Right lung (tissue), 2 donors: ENCODE measurements at regions not wholly inside any gene's neighbourhood (a gene's known extent, or its start where the extent isn't known, plus 50 kb on each side); places are given as distances from the start of the nearest gene placed in this dataset.
"Not testable (repeated sequence)": the region's sequence is repeated elsewhere in the genome, so short reads cannot be mapped to it uniquely, and the experiment has no call there.

Source experiments
- DNase-seq, 2 donors: peaks; one replicate each; pipeline ENCODE4 v3.0.0-alpha.2; 2013

DNA sequence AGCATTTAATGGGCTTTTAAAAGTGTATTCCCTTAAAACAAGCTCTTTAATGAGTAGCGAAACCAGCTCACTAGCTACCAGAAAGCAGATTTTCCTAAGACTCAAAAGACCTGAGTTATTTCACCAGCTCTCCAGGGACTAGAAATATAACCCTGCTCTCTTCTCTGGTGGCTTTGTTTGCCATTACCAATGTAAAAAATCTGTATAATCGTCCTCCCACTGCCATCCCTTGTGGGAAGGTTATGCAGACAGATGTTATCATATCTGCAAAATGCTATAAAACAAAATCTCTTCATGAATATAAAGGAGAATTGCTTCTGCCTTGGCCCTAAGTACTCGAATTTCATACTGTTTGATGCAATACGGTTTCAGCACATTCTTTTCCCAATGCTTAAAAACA, 335.2 kb downstream of the NUP35 start:
- no peak for DNase-seq

GRCh38 chr2:183463821-183464220, 339.6 kb downstream of the NUP35 start:
- DNase-seq: no peak

DNA sequence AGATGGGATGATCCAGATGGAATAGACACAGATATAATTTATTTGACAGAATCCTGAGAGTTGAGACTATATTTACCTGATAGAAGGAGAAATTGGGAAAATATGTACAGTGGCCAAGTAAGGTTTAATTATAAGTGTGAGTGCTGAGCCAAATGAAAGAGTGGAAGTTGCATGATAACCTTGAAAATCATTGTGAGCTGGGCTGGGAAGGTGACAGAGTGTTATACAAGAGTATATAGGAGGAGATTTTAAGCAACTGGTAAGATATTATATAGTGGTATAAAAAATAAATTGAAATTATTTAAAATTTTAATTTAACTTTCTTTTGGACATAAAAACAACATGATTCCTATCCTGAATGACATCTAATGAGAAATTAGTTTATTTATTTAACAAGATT, 340.8 kb downstream of the NUP35 start:
- DNase-seq: no peak

GRCh38 chr2:183474912-183475695, 350.9 kb downstream of the NUP35 start:
- no peak for DNase-seq

DNA sequence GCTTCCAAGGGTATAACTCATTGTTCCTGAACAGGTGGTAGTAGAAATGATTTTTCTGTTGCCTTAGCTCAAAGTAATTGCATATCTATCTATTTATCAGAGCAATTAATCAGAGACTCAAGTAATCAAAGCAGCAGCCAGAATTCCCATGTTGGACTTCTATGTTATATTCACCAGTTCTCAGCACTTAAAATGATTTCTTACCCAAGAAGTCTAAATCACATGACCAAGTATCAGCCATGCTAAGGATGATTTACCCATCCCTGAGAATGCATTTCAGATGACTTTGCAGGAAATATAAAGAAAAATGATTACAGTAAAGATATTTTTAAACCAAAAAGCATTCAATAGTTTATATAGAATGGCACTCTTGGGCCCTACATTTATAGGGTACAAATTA, 352.2 kb downstream of the NUP35 start:
- no peak for DNase-seq

GRCh38 chr2:183477296-183477695, 353.1 kb downstream of the NUP35 start:
- no peak for DNase-seq

- not testable (repeated sequence) for DNase-seq
Observed at GRCh38 chr2:183478941-183479595, 354.8 kb downstream of the NUP35 start.

- DNase-seq: no peak
Observed at GRCh38 chr2:183487326-183487725, 363.1 kb downstream of the NUP35 start.

DNA sequence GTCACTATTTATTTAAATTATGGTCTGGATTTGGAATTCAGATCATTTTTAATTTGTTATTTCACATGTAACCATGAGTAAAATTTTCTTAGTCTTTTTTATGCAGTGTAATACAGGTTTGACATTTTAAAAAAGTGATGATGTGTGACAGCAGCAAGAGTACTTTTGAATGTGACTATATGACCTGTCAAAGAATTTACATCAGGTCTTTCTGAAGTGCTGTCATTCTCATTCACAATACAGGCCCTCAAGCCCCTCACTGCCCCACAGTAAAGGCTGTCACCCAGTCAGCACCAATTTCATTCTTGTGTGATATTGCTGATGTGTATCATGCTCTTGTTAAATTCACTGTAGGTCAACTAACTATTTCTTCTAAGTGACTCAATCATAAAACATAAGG, 364.2 kb downstream of the NUP35 start:
- DNase-seq: no peak

DNA sequence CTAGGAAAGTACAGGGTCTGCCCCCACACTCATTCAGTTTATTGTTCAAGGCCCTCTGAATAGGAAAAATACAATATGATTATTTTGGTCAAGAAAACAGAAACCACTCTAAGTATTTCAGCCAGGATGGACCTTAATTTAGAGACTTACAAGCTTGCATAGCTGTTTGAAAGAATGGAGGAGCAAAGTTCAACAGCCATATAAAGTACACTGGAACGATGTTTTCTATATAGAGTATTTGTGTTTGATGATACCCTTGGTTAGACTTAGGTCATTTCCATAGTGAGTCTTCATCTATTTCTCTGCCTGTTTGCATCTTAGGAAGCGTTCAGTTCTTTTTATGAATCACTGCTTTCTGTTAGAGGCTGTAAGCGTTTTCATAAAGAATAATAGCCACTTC, 366.2 kb downstream of the NUP35 start:
- no peak for DNase-seq

DNA sequence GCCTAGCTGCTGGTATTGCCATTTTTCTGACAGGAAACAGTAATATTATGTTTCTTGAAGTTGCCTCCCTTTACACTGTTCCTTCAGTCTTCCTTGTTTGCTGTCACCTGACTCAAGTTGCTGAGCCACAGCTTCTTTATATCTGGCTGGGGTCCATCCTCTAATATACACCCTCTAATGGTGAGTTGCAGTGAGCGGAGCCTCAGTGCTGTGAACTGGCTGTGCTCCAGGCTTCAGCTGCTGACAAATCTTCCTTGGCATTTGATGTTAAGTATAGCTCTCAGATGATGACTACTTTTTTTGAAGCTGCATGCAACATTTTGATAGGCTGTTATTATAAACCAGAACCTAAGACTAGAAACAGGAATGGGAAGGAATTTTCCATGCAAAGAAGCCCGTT, 366.7 kb downstream of the NUP35 start:
- DNase-seq: peak; percentile 10 to 11

DNA sequence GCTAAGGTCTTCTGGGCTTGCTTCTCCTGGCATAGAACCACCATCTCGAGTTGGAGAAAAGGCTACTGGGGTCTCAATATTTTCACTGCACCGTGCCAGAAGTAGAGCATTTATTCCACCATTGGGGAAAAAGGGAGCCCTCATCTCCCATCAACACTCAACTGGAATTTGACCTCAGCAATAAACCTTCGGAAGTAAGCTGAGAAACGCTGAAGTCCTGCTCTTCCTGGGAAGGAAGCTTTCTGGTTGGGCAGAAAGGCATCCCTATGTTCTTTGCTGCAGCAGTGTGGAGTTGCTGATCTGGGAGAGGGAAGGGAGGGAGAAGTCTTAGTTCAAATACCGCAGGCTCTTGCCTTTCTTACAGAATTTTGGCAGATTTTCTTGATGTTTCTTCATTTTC, 368.8 kb downstream of the NUP35 start:
- no peak for DNase-seq

DNA sequence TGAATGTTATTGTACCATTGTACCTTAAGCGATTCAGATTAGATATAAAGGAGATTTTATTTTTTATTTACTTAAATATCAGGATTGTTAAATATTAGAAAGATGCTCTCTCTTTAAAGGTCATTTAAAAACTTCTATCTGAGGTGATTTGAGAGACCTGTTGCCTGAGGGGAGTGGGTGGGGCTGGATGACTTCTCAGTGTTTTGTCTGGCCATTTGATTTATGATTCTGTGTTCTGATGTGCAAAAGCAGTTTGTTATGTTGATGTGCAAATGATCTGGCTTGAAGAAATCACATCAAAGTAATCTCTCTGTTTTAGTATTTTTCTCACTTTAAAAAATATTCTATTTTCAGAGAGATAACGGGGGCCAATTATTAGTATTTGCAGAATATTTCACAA, 370.8 kb downstream of the NUP35 start:
- DNase-seq: no peak

GRCh38 chr2:183495589-183496267, 371.5 kb downstream of the NUP35 start:
- DNase-seq: no peak

- DNase-seq: no peak
Observed at GRCh38 chr2:183497861-183498260, 373.6 kb downstream of the NUP35 start.

DNA sequence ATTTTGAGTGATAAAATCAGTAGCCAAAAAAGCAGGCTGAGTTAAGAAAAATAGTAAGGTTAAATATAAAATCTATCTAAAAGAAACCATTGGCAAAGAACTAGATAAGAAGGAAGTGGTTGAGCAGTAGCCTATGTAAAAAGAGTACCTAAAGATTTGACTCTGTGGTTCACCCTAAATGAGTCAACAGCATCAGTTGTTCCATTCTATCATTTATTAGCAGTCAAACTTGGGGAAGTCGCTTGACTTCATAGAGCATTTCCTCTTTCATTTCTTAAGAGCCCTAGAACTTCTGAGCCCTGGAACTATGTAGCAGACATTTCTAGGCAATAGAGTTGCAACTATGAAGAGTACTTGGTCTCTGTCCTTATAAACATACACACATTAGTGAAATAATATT, 381.7 kb downstream of the NUP35 start:
- no peak for DNase-seq

DNA sequence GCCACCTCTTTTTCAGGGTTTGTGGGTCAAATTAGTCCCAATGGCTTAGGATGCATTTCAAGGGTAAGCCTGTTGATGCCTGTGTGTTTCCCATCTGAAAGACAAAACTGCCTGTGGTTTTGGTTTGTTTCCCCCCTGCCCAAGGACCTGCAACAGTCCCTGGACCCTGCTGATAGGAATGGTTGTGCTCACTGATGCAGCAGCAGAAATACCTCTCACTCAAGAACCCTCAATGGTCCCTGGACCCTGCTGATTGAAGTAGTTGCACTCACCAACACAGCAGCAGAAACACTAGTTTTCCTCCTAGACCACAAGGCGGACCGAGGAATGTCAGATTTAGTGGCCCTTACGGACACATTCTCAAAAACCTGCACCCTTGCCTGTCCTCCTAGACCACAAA, 386.9 kb downstream of the NUP35 start:
- no peak for DNase-seq

DNA sequence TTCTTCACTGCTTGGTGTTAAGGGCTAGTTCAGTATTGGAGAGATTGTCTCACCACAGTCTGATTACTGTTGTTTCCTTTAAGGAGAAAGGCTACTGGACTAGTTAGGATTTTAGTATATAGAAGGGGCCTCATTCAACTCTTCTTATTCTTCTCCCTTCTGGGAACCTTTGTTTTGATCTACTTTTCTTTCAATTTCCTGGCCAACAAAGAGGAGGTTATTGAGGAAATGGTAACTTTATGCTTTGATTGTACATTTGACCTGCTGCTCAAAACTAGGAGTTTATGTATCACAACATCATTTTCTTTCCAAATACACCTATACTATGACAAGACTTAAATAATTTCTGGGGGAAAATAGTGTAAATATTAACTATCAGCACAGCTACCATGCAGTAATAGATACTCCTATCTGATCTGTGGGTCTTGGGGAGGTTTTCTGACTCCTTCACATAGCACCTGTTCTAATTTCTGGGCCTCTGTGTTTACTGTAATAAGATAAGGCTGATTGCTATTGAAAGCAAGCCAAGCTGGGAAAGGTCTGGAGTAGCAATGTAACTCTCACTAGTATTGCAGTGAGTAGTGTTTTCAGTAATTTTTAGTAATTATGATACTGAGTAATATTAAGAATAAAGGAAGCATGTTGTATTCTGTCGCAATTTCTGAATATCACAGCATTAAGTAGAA, 395.3 kb downstream of the NUP35 start:
- no peak for DNase-seq

DNA sequence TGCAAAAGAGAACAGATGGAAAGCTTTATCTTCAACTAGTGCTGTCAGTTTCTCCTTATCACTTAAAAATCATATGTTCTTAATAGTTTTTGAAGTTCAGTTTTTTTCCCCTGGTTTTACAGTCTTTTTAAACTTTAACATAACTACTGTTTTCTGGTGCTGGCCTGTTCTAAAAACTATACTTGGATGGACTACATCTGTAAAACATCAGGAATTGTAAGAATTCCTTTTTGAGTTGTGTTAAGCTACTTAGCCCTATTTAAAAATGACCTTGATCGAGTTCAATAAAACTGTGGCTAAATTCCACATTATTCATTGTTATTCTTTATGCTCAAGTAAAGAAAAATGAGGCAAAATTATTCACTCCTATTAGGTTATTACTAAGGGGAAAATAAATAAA, 397.7 kb downstream of the NUP35 start:
- DNase-seq: no peak

- no peak for DNase-seq
Observed at GRCh38 chr2:183522489-183523266, 398.4 kb downstream of the NUP35 start.

GRCh38 chr2:183530333-183530901, 406.2 kb downstream of the NUP35 start:
- DNase-seq: no peak
